H1 (cell line): ENCODE measurements at regions not wholly inside any gene's neighbourhood (a gene's known extent, or its start where the extent isn't known, plus 50 kb on each side); places are given as distances from the start of the nearest gene placed in this dataset.

Experiments used
- CEBPB ChIP-seq: IDR thresholded peaks from 2 replicates; pipeline ENCODE4 v1.6.1; 2012; ENCODE audit warnings: low read depth, low read length
- CTBP2 ChIP-seq: IDR thresholded peaks from 2 replicates; pipeline ENCODE4 v1.7.0; 2011; ENCODE audit warnings: borderline replicate concordance, mild to moderate bottlenecking, moderate library complexity, mixed read lengths, low read length; ENCODE audit not compliant: insufficient read depth, insufficient read length
- EGR1 ChIP-seq: IDR thresholded peaks from 2 replicates; pipeline ENCODE4 v1.6.1; 2011; ENCODE audit warnings: low read depth, low read length, borderline replicate concordance
- PHF8 ChIP-seq: fragments of 200-600 bp; sonication (generic); conservative IDR thresholded peaks from 2 replicates; pipeline ENCODE4 v1.7.1; 2012; ENCODE audit warnings: low read depth, mild to moderate bottlenecking, inconsistent platforms, low read length, moderate library complexity
- RNF2 ChIP-seq: fragments of 200-900, 300-1000 bp; sonication (generic); IDR thresholded peaks from 2 replicates; pipeline ENCODE4 v1.7.1; 2016; ENCODE audit warnings: borderline replicate concordance, low read depth, mild to moderate bottlenecking, antibody characterized with exemption, low read length; ENCODE audit not compliant: poor library complexity, severe bottlenecking; ENCODE audit errors: missing control alignments
- TCF12 ChIP-seq: IDR thresholded peaks from 2 replicates; pipeline ENCODE4 v1.6.1; 2011; ENCODE audit warnings: low read depth, mild to moderate bottlenecking, low read length
- TF ChIP-seq, protein P1 (sequence below): fragments of 300-600 bp; sonication (generic); IDR thresholded peaks from 2 replicates; pipeline ENCODE4 v1.7.1; 2012; ENCODE audit warnings: low read length, moderate library complexity, mild to moderate bottlenecking, inconsistent platforms; ENCODE audit not compliant: insufficient replicate concordance

DNA sequence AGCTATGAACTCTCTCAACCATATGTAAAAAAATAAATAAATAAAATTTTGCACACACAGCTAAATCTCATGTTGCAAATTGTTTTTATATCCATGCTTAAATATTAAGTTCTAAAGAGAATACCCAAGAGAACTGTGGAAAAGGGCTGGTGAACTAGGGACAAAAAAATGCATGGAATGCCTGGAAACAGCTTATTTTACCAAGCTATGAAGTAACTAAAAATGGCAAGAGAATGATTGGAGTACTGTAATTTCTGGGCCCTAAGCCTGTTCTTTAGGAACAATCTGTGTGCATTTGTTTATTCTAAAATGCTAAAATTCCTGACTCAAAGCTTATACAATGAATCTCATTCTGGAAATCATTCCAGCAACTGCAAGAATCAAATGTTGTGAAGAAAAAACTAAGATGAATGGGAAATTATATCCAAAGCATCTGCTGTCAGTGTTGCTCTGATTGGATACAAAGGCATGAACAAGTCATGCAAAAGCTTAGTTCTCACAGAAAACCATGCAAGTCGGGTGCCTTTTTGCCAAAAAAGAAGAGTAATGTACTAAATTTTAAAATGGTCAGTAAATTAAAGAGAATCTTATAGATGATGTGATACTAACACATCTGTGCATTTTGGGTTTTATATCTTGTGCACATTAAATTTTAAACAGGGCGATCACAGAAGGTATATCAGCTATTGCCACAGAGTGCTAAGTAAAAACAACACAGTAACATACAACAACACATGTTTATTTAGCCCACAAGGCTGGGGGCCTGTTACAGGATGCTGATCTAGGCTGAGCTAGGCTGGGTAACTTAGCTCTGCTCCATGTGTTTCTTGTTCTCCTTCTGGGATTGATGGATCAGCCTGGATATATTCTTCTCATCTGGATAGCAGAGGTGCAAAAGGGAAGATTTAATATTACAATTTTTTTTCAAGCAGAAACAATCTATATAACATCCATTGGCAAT lies 453.5 kb upstream of the SEMA3A start (continued):
- TF ChIP-seq CTBP2 (no peak), CEBPB (no peak), PHF8 (no peak), RNF2 (no peak), EGR1 (no peak), TCF12 (no peak)
- TF ChIP-seq, protein P1, sequence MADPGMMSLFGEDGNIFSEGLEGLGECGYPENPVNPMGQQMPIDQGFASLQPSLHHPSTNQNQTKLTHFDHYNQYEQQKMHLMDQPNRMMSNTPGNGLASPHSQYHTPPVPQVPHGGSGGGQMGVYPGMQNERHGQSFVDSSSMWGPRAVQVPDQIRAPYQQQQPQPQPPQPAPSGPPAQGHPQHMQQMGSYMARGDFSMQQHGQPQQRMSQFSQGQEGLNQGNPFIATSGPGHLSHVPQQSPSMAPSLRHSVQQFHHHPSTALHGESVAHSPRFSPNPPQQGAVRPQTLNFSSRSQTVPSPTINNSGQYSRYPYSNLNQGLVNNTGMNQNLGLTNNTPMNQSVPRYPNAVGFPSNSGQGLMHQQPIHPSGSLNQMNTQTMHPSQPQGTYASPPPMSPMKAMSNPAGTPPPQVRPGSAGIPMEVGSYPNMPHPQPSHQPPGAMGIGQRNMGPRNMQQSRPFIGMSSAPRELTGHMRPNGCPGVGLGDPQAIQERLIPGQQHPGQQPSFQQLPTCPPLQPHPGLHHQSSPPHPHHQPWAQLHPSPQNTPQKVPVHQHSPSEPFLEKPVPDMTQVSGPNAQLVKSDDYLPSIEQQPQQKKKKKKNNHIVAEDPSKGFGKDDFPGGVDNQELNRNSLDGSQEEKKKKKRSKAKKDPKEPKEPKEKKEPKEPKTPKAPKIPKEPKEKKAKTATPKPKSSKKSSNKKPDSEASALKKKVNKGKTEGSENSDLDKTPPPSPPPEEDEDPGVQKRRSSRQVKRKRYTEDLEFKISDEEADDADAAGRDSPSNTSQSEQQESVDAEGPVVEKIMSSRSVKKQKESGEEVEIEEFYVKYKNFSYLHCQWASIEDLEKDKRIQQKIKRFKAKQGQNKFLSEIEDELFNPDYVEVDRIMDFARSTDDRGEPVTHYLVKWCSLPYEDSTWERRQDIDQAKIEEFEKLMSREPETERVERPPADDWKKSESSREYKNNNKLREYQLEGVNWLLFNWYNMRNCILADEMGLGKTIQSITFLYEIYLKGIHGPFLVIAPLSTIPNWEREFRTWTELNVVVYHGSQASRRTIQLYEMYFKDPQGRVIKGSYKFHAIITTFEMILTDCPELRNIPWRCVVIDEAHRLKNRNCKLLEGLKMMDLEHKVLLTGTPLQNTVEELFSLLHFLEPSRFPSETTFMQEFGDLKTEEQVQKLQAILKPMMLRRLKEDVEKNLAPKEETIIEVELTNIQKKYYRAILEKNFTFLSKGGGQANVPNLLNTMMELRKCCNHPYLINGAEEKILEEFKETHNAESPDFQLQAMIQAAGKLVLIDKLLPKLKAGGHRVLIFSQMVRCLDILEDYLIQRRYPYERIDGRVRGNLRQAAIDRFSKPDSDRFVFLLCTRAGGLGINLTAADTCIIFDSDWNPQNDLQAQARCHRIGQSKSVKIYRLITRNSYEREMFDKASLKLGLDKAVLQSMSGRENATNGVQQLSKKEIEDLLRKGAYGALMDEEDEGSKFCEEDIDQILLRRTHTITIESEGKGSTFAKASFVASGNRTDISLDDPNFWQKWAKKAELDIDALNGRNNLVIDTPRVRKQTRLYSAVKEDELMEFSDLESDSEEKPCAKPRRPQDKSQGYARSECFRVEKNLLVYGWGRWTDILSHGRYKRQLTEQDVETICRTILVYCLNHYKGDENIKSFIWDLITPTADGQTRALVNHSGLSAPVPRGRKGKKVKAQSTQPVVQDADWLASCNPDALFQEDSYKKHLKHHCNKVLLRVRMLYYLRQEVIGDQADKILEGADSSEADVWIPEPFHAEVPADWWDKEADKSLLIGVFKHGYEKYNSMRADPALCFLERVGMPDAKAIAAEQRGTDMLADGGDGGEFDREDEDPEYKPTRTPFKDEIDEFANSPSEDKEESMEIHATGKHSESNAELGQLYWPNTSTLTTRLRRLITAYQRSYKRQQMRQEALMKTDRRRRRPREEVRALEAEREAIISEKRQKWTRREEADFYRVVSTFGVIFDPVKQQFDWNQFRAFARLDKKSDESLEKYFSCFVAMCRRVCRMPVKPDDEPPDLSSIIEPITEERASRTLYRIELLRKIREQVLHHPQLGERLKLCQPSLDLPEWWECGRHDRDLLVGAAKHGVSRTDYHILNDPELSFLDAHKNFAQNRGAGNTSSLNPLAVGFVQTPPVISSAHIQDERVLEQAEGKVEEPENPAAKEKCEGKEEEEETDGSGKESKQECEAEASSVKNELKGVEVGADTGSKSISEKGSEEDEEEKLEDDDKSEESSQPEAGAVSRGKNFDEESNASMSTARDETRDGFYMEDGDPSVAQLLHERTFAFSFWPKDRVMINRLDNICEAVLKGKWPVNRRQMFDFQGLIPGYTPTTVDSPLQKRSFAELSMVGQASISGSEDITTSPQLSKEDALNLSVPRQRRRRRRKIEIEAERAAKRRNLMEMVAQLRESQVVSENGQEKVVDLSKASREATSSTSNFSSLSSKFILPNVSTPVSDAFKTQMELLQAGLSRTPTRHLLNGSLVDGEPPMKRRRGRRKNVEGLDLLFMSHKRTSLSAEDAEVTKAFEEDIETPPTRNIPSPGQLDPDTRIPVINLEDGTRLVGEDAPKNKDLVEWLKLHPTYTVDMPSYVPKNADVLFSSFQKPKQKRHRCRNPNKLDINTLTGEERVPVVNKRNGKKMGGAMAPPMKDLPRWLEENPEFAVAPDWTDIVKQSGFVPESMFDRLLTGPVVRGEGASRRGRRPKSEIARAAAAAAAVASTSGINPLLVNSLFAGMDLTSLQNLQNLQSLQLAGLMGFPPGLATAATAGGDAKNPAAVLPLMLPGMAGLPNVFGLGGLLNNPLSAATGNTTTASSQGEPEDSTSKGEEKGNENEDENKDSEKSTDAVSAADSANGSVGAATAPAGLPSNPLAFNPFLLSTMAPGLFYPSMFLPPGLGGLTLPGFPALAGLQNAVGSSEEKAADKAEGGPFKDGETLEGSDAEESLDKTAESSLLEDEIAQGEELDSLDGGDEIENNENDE, result no peak
